ENCODE measurements at regions not wholly inside any gene's neighbourhood (a gene's known extent, or its start where the extent isn't known, plus 50 kb on each side); places are given as distances from the start of the nearest gene placed in this dataset.

DNA sequence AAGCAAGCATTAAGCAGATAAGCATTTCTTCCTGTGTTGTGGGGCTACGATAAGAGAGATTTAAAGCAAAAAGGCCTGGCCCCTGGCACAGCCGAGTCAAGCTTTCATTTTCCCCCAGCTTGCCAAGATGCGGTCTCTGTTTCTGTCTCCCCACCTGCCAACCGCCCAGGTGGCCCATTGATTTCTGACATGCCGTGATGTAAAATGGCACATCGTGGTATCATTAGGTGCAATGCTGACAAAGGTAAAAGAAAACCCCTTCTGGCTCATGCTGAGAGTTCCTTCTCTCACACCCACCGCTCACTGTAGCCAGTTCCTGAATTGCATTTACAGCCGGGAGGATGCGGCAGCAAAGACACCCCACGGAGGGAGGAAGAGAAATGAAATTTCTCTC, 62.8 kb downstream of the BOD1L2 start:
- no peak for ATAC-seq
- TF ChIP-seq ZNF8 (CRISPR knock-in tag; IDR thresholded peaks at IDR 0.05), result no peak
- TF ChIP-seq SNAI2 (CRISPR knock-in tag; IDR thresholded peaks at IDR 0.05), result no peak
- TF ChIP-seq ZNF565 (CRISPR knock-in tag; conservative IDR thresholded peaks at IDR 0.05; ENCODE audit: low read depth), result no peak
- TF ChIP-seq ZFP3 (CRISPR knock-in tag; IDR thresholded peaks at IDR 0.05), result no peak
- TF ChIP-seq, protein P1, sequence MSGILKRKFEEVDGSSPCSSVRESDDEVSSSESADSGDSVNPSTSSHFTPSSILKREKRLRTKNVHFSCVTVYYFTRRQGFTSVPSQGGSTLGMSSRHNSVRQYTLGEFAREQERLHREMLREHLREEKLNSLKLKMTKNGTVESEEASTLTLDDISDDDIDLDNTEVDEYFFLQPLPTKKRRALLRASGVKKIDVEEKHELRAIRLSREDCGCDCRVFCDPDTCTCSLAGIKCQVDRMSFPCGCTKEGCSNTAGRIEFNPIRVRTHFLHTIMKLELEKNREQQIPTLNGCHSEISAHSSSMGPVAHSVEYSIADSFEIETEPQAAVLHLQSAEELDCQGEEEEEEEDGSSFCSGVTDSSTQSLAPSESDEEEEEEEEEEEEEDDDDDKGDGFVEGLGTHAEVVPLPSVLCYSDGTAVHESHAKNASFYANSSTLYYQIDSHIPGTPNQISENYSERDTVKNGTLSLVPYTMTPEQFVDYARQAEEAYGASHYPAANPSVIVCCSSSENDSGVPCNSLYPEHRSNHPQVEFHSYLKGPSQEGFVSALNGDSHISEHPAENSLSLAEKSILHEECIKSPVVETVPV (CRISPR knock-in tag; IDR thresholded peaks at IDR 0.05), result no peak
- no peak for TF ChIP-seq ZC3H10 (CRISPR knock-in tag; IDR thresholded peaks at IDR 0.05)

DNA sequence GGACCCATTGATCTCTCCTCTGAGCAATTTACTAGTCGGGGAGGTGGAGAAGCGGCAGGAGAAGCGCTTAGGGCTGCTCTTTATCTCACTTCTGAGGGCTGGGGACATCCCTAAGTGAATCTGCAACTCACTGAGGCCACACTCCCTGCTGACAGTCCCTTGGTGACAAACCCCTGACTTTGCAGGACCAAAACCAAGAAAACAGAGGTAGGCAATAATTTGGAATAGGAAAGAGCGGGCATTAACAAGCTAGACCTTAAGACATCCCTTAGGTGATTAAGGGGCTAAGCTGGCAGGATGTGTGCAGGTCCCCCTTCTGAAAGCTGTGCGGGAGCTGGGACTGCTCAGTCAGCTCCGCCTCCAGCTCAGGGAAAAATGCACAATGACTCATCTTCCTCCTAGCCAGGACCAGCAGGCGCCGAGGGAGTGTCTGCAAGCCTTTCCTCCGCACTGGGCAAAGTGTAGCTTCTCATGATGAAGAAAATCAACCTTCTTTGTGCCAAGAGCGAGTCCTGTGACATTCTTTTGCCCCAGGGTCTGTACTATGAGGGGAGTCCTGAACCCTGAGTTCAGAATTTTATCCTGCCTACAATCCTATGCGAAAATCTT, 63.3 kb downstream of the BOD1L2 start:
- peak; percentile 100 for ATAC-seq
- TF ChIP-seq SNAI2 (CRISPR knock-in tag; IDR thresholded peaks at IDR 0.05), result no peak
- no peak for TF ChIP-seq ZNF8 (CRISPR knock-in tag; IDR thresholded peaks at IDR 0.05)
- TF ChIP-seq, protein P2, sequence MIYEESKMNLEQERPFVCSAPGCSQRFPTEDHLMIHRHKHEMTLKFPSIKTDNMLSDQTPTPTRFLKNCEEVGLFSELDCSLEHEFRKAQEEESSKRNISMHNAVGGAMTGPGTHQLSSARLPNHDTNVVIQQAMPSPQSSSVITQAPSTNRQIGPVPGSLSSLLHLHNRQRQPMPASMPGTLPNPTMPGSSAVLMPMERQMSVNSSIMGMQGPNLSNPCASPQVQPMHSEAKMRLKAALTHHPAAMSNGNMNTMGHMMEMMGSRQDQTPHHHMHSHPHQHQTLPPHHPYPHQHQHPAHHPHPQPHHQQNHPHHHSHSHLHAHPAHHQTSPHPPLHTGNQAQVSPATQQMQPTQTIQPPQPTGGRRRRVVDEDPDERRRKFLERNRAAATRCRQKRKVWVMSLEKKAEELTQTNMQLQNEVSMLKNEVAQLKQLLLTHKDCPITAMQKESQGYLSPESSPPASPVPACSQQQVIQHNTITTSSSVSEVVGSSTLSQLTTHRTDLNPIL (CRISPR knock-in tag; IDR thresholded peaks at IDR 0.05; ENCODE audit: low read depth), result no peak
- TF ChIP-seq RARB (CRISPR knock-in tag; IDR thresholded peaks at IDR 0.05), result no peak
- no peak for TF ChIP-seq PATZ1 (CRISPR knock-in tag; IDR thresholded peaks at IDR 0.05; ENCODE audit: borderline replicate concordance)
- TF ChIP-seq ZNF70 (CRISPR knock-in tag; IDR thresholded peaks at IDR 0.05), result no peak
- TF ChIP-seq, protein P1 (CRISPR knock-in tag; IDR thresholded peaks at IDR 0.05), result no peak
- TF ChIP-seq ESRRG (CRISPR knock-in tag; IDR thresholded peaks at IDR 0.05), result no peak
- no peak for TF ChIP-seq ZNF565 (CRISPR knock-in tag; conservative IDR thresholded peaks at IDR 0.05; ENCODE audit: low read depth)
- no peak for TF ChIP-seq TCF4 (CRISPR knock-in tag; IDR thresholded peaks at IDR 0.05; ENCODE audit: borderline replicate concordance)
- TF ChIP-seq POU6F1 (CRISPR knock-in tag; IDR thresholded peaks at IDR 0.05; ENCODE audit: borderline replicate concordance, low read depth), result no peak
- no peak for TF ChIP-seq GLIS3 (CRISPR knock-in tag; IDR thresholded peaks at IDR 0.05)
- no peak for TF ChIP-seq ZFP30 (CRISPR knock-in tag; IDR thresholded peaks at IDR 0.05)
- TF ChIP-seq ISL1 (CRISPR knock-in tag; IDR thresholded peaks at IDR 0.05), result no peak
- no peak for TF ChIP-seq PPARA (CRISPR knock-in tag; IDR thresholded peaks at IDR 0.05; ENCODE audit: borderline replicate concordance)

DNA sequence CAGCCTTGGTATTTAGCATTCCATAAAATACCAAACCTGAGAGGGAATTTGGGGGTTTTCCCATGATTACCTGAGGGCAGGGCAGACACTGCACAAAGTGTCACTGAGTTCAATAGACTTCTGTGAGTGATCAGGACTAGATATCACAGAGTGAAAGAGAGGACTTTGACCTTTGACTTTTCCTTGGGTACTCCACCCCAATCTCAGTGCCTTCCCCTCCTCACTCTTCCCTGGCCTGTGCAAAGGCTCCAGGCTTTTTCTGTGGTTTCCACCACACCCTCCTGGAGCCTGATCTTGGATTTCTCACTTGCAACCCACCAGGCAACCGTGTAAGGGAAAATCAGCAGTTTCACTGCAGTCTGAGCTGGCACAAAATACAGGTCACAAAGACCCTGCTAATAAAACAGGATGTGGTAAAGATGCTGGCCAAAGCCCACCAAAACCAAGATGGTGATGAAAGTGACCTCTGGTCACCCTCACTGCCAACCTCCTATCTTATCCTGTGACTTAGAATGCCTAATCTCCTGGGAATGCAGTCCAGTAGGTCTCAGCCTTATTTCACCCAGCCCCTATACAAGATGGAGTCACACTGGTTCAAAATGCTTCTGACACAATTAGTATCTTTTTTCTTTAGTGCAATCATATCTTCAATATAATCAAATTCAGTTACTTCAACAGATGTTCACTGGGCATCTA, 64.0 kb downstream of the BOD1L2 start:
- TF ChIP-seq ZNF8 (CRISPR knock-in tag; IDR thresholded peaks at IDR 0.05) (no peak), ARNTL (CRISPR knock-in tag; IDR thresholded peaks at IDR 0.05; ENCODE audit: borderline replicate concordance, low read depth) (no peak), BACH2 (CRISPR knock-in tag; IDR thresholded peaks at IDR 0.05; ENCODE audit: borderline replicate concordance) (no peak), PATZ1 (CRISPR knock-in tag; IDR thresholded peaks at IDR 0.05; ENCODE audit: borderline replicate concordance) (no peak), PPARA (CRISPR knock-in tag; IDR thresholded peaks at IDR 0.05; ENCODE audit: borderline replicate concordance) (no peak), ESRRG (CRISPR knock-in tag; IDR thresholded peaks at IDR 0.05) (no peak), SNAI2 (CRISPR knock-in tag; IDR thresholded peaks at IDR 0.05) (no peak), CSDC2 (CRISPR knock-in tag; IDR thresholded peaks at IDR 0.05) (no peak), ZNF70 (CRISPR knock-in tag; IDR thresholded peaks at IDR 0.05) (no peak), ZFP30 (CRISPR knock-in tag; IDR thresholded peaks at IDR 0.05) (no peak), TCF4 (CRISPR knock-in tag; IDR thresholded peaks at IDR 0.05; ENCODE audit: borderline replicate concordance) (no peak), RARB (CRISPR knock-in tag; IDR thresholded peaks at IDR 0.05) (no peak), ZFP3 (CRISPR knock-in tag; IDR thresholded peaks at IDR 0.05) (no peak)
- TF ChIP-seq, protein P1 (CRISPR knock-in tag; IDR thresholded peaks at IDR 0.05), result no peak
- TF ChIP-seq, protein P2 (CRISPR knock-in tag; IDR thresholded peaks at IDR 0.05; ENCODE audit: low read depth), result no peak
- ATAC-seq, result peak; percentile 34; the same call in 2 of the 3 replicates

All from SK-N-SH treated with all-trans-retinoic acid at 6 μM for 48 hours (cell line).